Mucosa of stomach (tissue), 1 donor: ENCODE measurements at regions not wholly inside any gene's neighbourhood (a gene's known extent, or its start where the extent isn't known, plus 50 kb on each side); places are given as distances from the start of the nearest gene placed in this dataset.

ENCODE experiments used
- H3K27me3 ChIP-seq: one replicate; pipeline ENCODE4 v1.7.0; 2013; ENCODE audit warnings: mild to moderate bottlenecking, low read length; ENCODE audit not compliant: control insufficient read depth, insufficient read depth
- H3K36me3 ChIP-seq: one replicate; pipeline ENCODE4 v1.7.0; 2013; ENCODE audit warnings: low read length; ENCODE audit not compliant: control insufficient read depth, insufficient read depth
- H3K4me1 ChIP-seq: one replicate; pipeline ENCODE4 v1.7.0; 2013; ENCODE audit warnings: mild to moderate bottlenecking, low read length; ENCODE audit not compliant: control insufficient read depth, insufficient read depth
- H3K4me3 ChIP-seq: one replicate; pipeline ENCODE4 v1.7.0; 2013; ENCODE audit warnings: low read length
- H3K9ac ChIP-seq: one replicate; pipeline ENCODE4 v1.7.0; 2013; ENCODE audit warnings: mild to moderate bottlenecking, low read length, moderate library complexity
- H3K9me3 ChIP-seq: one replicate; pipeline ENCODE4 v1.7.0; 2013; ENCODE audit warnings: mild to moderate bottlenecking, low read length, moderate library complexity; ENCODE audit not compliant: control insufficient read depth
- donor health status: Pancreatic carcinoma.

DNA sequence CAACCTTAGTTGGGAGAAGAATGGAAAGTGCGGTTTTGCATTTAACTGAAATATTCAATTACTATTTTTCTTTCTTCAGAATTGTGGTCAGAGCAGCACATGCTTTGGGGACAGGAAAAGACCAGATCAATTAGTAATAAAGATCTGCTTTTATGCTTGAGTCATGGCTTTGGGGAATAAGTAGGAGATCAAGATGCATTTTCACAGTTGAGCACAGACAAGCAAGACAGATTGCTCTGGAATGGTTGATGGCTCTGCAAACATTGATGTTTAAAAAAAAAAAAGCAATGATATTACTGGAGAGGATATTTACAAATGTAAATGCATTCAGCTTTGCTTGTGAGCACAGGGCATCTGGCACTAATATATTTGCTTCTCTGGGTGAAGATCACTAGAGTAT, 224.4 kb upstream of the SASH1 start:
- no peak overlapping the region for H3K9ac ChIP-seq
- no peaks in the 10 kb centered on the region for H3K27me3 ChIP-seq
- no peak overlapping the region for H3K4me3 ChIP-seq
- H3K9me3 ChIP-seq, result no peaks in the 10 kb centered on the region
- no peaks in the 10 kb centered on the region for H3K4me1 ChIP-seq
- no peaks in the 10 kb centered on the region for H3K36me3 ChIP-seq

DNA sequence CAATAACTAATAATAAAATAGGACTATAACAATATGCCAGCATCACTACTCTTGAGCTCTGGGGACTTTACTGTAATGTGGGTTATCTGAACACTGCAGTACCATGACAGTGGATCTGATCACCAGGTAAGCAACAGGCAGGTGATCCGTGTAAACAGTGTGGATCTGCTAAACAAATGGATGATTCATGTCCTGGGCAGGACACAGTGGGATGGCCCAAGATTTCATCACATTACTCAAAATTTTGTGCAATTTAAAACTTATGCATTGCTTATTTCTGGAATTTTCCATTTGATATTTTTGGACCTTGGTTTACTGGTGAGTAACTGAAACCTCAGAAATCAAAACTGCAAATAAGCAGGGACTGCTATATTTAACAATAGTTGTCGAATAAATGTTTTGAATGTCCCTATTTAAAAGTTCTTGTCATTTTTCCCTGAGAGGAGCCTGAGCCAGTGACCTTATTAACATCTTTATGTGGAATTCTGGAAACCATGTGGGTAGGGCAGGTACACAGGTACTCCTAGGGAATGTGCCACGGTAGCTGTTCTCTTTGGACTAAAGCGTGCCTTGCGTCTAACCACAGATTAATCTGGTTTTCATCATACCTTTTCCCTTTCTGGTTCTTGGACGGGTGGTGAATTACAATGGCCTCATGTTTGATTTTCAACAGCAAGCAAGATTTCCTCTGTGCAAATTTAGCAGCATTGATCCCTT, 214.5 kb upstream of the SASH1 start:
- peaks cover 5% of the 10 kb centered on the region for H3K4me1 ChIP-seq
- no peaks in the 10 kb centered on the region for H3K36me3 ChIP-seq
- H3K9me3 ChIP-seq, result no peaks in the 10 kb centered on the region
- no peak overlapping the region for H3K4me3 ChIP-seq
- H3K27me3 ChIP-seq, result no peaks in the 10 kb centered on the region
- H3K9ac ChIP-seq, result no peak overlapping the region

DNA sequence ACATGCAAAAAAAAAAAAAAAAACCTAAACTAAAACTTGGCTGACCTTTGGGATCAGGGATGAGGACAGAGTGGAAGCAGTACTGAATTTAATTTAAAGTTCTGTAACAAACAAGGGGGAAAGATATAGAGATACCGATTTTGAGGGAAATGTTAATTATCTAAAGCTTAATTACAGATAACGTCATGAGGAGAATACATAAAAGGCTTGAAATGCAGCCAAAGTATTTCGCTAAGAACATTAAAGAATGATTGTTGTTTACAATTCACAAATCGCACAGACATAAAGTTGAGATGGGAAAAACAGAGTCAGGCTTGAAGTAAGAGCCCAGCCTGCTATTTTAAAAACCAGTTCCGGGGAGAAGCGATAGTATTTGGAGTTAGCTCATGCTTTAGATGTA, 208.0 kb upstream of the SASH1 start:
- Histone ChIP-seq H3K27me3 (no peaks in the 10 kb centered on the region), H3K4me3 (no peak overlapping the region), H3K9me3 (no peaks in the 10 kb centered on the region), H3K4me1 (peaks cover 16% of the 10 kb centered on the region), H3K9ac (no peak overlapping the region), H3K36me3 (no peaks in the 10 kb centered on the region)

DNA sequence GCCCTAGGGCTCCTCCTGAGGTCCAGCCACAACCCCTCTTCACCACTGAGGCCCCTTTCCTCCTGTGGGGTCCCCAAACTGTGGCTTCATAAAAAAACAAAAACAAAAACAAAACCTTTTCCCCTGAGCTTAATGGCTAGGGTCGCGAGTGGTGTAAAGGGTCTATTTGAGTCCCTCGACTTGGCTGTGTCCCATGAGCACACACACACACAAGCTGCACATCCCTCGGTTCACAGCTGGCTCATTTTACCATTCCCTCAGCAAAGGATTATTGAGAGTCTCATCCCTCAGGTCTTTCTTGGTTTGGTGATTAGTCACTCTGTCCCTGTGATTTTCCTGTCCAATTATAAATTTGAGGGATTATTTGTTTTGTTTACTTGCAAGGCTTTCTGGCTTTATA, 206.1 kb upstream of the SASH1 start:
- Histone ChIP-seq H3K27me3 (no peaks in the 10 kb centered on the region), H3K9me3 (peaks cover 3% of the 10 kb centered on the region), H3K9ac (no peak overlapping the region), H3K4me3 (no peak overlapping the region), H3K36me3 (no peaks in the 10 kb centered on the region), H3K4me1 (peaks cover 16% of the 10 kb centered on the region)

DNA sequence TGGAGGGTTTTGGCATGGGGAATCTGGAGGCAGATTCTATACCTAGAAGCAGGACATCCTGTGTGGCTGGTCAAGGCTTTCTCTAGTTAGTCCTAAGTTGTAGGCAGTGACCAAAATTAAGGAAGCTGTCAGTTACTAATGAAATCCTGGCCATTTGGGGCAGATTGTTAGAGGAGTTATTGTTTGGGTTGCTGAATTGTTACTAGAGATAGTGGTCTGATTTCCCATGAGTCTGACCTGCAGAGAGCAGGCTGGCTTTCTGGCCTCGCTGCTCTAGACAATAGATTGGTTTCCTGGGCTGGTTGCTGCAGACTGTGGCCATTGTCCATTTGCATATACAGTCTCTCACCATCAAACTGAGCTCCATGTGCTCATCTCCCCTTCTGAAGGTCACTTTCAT, 205.0 kb upstream of the SASH1 start:
- no peak overlapping the region for H3K9ac ChIP-seq
- H3K4me3 ChIP-seq, result no peak overlapping the region
- H3K9me3 ChIP-seq, result peaks cover 3% of the 10 kb centered on the region
- H3K27me3 ChIP-seq, result no peaks in the 10 kb centered on the region
- peaks cover 16% of the 10 kb centered on the region for H3K4me1 ChIP-seq
- no peaks in the 10 kb centered on the region for H3K36me3 ChIP-seq

DNA sequence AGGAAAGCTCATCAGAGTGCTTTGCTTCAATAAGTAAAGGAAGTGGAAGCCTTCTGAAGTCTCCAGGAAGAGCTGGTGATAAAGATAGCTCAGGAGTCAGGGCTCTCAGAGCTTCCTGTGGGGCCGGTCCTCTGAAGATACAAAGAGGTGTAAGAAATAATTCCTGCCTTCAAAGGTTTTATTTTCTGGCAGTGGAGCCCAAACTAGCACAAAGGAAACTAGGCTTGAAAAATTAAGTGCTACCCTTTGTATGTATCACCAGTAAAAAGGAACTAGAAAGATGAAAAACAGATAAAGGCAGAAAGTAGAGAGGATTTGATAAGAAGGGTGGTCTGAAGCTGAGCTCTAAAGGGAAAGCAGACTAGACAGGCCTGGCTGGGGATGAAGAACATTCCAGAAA, 204.1 kb upstream of the SASH1 start:
- Histone ChIP-seq H3K27me3 (no peaks in the 10 kb centered on the region), H3K36me3 (no peaks in the 10 kb centered on the region), H3K4me1 (peaks cover 7% of the 10 kb centered on the region), H3K4me3 (no peak overlapping the region), H3K9ac (no peak overlapping the region), H3K9me3 (peaks cover 3% of the 10 kb centered on the region)

DNA sequence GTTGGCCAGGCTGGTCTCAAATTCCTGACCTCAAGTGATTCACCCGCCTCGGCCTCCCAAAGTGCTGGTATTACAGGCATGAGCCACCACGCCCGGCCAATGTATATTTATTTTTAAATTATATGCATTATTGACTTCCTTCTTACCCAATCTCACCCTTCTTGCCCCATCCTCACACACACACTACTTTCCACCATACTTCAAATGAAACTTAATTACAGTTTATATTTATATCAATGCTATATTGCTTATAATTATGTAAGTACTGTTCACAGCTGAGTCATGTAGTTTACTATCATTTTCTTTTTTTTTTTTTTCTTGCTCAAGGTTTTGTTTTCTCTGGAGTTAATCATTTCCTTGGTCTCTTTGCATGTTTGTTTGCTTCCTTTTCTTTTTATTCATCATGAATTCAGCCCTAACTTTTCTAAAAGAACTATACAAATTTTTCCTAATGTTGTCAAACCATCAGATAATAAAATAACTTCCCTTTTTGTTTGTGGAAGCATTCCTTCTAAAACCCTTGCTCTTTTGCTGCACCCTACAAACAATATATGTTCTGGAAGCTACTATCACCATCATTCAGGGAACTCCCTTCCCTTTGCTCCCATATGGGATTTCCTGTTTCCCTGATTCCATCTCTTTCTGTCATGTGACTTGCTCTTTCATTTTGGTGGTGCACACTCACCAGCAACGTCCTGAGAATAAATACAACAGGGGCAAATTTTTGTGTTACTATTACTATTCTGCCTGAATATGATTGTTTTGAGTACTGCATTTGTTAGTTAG, 201.7 kb upstream of the SASH1 start:
- Histone ChIP-seq H3K9me3 (peaks cover 3% of the 10 kb centered on the region), H3K4me1 (no peaks in the 10 kb centered on the region), H3K36me3 (no peaks in the 10 kb centered on the region), H3K27me3 (no peaks in the 10 kb centered on the region), H3K4me3 (no peak overlapping the region), H3K9ac (no peak overlapping the region)

DNA sequence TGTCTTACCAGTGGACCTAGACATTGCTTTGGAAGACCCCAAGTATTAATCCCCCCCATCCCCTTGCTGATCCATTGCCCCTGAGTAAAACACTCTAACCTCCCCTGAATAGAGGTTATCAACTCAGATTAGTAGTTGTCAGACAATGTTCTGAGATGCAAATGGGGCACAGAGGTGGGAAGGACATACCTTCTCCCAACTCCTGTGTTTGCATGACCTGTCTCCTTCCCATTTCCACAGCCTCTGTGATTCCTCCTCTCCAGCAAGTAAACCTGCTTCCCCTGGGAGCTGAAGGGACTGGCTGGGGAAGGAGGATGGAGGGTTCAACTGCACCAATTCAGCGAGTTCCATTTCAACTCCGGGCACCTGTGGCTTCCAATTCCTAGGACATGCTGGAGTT, 199.8 kb upstream of the SASH1 start:
- H3K27me3 ChIP-seq, result no peaks in the 10 kb centered on the region

DNA sequence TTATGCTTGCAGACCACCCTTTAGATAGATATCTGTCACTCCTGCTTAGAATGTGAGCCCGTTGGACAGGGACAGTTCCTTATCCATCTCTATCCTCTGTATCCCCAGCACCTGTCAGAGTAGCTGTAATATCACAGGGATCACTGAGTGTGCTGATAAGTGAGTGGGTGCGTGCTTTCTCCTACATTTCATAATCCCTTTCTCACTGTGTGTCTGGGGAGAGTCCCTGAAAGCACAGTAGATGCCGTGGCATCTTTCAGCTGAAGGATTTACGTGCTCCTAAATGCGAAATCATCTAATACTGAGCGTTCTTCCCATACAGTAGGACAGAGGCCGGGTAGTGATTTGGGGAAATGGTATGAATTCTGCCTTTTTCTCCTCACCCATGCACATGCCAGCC, 198.9 kb upstream of the SASH1 start:
- Histone ChIP-seq H3K36me3 (no peaks in the 10 kb centered on the region), H3K9me3 (peaks cover 3% of the 10 kb centered on the region), H3K4me1 (no peaks in the 10 kb centered on the region), H3K27me3 (no peaks in the 10 kb centered on the region), H3K4me3 (no peak overlapping the region), H3K9ac (no peak overlapping the region)

More for the DNA sequence above, 199.8 kb upstream of the SASH1 start:
- no peaks in the 10 kb centered on the region for H3K36me3 ChIP-seq
- no peak overlapping the region for H3K4me3 ChIP-seq
- peaks cover 3% of the 10 kb centered on the region for H3K9me3 ChIP-seq
- no peaks in the 10 kb centered on the region for H3K4me1 ChIP-seq
- H3K9ac ChIP-seq, result no peak overlapping the region

DNA sequence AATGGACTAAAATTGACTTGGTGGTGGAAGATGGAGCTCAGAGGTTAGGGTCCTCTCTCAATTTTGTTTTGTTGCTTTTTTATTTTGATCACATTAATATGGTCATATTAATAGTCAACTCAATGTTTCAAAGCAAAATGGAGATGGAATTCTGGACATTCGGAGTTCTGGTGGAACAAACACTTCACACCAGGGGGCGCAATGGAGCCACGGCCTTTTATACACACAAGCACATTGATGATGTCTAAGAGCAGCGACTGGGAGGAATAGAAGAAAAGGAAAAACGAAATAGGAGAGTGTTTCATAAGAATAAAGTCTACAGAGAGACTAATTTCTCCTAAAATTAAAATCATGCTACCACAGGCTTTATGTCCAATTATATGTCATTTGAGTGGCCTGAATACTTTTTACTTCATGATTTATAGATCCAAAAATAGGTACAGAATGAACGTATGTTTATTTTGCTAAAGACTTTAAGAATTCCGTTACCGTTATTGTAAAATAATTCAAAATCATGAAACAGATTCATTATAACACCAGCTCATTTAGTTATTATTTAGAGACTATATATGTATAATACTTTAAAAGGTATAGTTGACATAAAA, 197.6 kb upstream of the SASH1 start:
- no peaks in the 10 kb centered on the region for H3K27me3 ChIP-seq
- H3K9me3 ChIP-seq, result peaks cover 3% of the 10 kb centered on the region
- H3K9ac ChIP-seq, result no peak overlapping the region
- no peak overlapping the region for H3K4me3 ChIP-seq
- no peaks in the 10 kb centered on the region for H3K4me1 ChIP-seq
- H3K36me3 ChIP-seq, result no peaks in the 10 kb centered on the region

DNA sequence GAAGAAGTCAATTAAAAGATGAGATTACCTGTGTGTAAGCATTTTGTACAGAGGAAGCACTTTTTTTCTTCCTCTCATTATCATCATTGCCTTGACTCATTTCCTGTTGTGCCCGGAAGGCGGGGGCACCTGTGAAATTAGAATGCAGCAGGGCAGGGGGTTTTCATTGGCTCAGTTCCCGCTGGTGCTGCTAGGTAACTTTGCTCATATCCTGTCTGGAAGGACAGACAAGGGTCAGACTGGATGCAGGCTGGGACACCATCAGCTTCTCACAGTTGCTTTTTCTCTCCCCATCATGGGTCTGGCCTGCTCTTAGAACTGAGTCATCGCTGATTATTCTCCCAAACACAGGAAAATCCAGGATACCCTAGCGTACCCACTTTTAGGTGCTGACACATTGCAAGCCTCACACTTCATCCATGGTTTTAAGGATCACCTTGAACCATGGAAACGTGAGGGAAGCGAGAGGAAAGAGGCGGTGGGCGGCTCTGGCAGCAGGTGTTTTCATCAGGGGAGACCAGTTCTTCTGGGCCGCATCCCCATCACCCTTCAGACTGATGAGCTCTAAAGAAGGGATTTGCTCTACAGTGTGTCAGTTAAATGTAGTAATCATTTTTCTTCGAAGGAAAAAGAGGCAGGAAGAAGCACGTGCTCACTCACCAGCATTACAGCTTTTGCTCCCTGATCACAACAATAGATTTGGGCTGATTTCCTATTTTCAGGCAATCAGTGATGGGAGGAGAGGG, 195.7 kb upstream of the SASH1 start:
- no peak overlapping the region for H3K9ac ChIP-seq
- H3K4me1 ChIP-seq, result no peaks in the 10 kb centered on the region
- no peaks in the 10 kb centered on the region for H3K36me3 ChIP-seq
- no peaks in the 10 kb centered on the region for H3K9me3 ChIP-seq
- no peaks in the 10 kb centered on the region for H3K27me3 ChIP-seq
- no peak overlapping the region for H3K4me3 ChIP-seq

DNA sequence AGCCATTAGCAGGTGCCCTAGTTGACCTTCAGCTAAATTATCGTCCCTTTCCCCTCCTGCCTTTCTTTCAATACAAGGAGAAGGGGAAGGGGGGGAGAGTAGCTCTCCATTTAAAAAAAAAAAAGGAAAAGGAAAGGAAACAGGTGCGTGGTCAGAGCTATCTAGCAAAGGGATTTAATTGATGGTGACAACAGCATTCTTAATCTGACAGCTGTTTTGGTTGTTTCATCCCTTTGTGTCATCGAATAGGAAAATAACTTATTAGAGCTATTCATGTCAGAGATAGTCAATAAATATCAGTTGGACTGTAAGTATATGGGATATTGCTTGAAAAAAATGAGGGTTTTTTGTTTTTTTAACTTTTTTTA, 195.2 kb upstream of the SASH1 start:
- Histone ChIP-seq H3K4me3 (no peak overlapping the region), H3K4me1 (no peaks in the 10 kb centered on the region), H3K9ac (no peak overlapping the region), H3K9me3 (no peaks in the 10 kb centered on the region), H3K27me3 (no peaks in the 10 kb centered on the region), H3K36me3 (no peaks in the 10 kb centered on the region)
